ENCODE measurements at regions not wholly inside any gene's neighbourhood (a gene's known extent, or its start where the extent isn't known, plus 50 kb on each side); places are given as distances from the start of the nearest gene placed in this dataset.

DNA sequence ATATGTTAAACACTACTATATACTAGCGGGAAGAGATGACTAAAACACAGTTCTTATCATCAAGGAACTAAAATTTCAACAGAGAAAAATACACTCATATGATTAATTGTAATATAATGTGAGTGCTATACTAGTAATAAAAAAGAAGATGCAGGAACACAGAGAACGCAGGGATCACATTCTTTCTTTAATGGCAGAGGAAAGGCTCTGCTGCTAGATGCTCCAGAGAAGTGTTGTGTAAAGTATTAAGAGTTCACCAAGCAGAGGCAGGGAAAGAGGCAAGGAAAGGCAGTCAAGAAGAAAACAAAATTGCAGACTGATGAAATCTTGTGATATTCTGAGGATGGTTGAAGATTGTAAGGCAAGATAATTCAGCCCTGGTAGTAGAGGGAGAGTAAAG is 394.7 kb downstream of the PDGFC start:
- BruUV-seq (replicated peaks) = no TSS peak
- no peaks in the 10 kb centered on the region for H3K79me2 ChIP-seq (ENCODE audit: low read depth)
- ChIA-PET CTCF (no interaction called here), POLR2A (ENCODE audit: unreplicated experiment) (no interaction called here)
- intact Hi-C loops (cut with micrococcal nuclease; ENCODE audit: unreplicated experiment) = no loop called here
- H3K9me3 ChIP-seq (ENCODE audit: insufficient read depth, low read depth) = no peaks in the 10 kb centered on the region
- H3K36me3 ChIP-seq (ENCODE audit: low read depth) = no peaks in the 10 kb centered on the region
- no peak overlapping the region for H2AFZ ChIP-seq
- no peaks in the 10 kb centered on the region for H3K4me1 ChIP-seq (replicated peaks; ENCODE audit: insufficient read depth)
- H3K27ac ChIP-seq = no peak overlapping the region
- no peak for DNase-seq
- no peak for TF ChIP-seq EZH2 (IDR thresholded peaks at IDR 0.05; ENCODE audit: low read depth)
- TF ChIP-seq, protein P1, sequence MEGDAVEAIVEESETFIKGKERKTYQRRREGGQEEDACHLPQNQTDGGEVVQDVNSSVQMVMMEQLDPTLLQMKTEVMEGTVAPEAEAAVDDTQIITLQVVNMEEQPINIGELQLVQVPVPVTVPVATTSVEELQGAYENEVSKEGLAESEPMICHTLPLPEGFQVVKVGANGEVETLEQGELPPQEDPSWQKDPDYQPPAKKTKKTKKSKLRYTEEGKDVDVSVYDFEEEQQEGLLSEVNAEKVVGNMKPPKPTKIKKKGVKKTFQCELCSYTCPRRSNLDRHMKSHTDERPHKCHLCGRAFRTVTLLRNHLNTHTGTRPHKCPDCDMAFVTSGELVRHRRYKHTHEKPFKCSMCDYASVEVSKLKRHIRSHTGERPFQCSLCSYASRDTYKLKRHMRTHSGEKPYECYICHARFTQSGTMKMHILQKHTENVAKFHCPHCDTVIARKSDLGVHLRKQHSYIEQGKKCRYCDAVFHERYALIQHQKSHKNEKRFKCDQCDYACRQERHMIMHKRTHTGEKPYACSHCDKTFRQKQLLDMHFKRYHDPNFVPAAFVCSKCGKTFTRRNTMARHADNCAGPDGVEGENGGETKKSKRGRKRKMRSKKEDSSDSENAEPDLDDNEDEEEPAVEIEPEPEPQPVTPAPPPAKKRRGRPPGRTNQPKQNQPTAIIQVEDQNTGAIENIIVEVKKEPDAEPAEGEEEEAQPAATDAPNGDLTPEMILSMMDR (conservative IDR thresholded peaks at IDR 0.05) = no peak
- H3K9me2 ChIP-seq (ENCODE audit: insufficient read depth) = no peaks in the 10 kb centered on the region
- H3K4me2 ChIP-seq = no peak overlapping the region
- no peaks in the 10 kb centered on the region for H3F3A ChIP-seq (ENCODE audit: insufficient read depth, low read depth)
- no peak overlapping the region for H3K4me3 ChIP-seq
- no peaks in the 10 kb centered on the region for H3K27me3 ChIP-seq (ENCODE audit: insufficient read depth, low read depth)
- H4K20me1 ChIP-seq (ENCODE audit: insufficient read depth) = no peaks in the 10 kb centered on the region

DNA sequence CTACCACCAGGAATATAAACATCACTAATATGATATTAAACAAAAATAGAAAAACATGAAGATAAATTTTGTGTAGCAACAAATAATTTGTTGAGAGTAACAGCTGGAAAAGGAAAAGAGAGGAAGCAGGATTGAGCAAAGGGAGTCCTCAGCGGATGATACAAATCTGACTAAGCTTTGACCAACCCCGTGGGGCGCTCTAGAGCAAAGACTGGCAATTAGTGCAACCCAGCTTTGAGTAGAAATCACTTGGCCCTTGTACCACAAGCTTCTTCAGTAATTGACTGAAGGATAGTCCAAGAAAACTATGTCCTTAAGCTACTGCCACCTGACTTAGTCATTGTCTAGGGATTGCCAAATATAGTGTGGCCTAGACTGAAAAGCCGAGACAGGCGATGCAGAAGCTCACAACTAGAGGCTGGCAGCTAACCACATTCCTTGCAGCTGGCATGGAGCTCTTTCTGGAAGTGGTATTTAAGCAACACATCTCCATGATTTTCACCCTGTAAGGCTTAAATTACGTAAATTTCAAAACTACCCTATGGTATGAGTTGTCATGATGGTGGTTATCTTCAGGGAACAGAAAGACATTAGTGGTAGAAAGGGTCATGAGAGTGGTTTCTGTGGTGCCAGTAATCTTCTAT is 396.0 kb downstream of the PDGFC start:
- Histone ChIP-seq H3K36me3 (ENCODE audit: low read depth) (no peaks in the 10 kb centered on the region), H3K4me2 (no peak overlapping the region), H3F3A (ENCODE audit: insufficient read depth, low read depth) (no peaks in the 10 kb centered on the region), H4K20me1 (ENCODE audit: insufficient read depth) (no peaks in the 10 kb centered on the region), H3K4me3 (no peak overlapping the region), H2AFZ (no peak overlapping the region), H3K4me1 (replicated peaks; ENCODE audit: insufficient read depth) (no peaks in the 10 kb centered on the region), H3K27ac (no peak overlapping the region), H3K79me2 (ENCODE audit: low read depth) (no peaks in the 10 kb centered on the region), H3K27me3 (ENCODE audit: insufficient read depth, low read depth) (no peaks in the 10 kb centered on the region), H3K9me3 (ENCODE audit: insufficient read depth, low read depth) (no peaks in the 10 kb centered on the region), H3K9me2 (ENCODE audit: insufficient read depth) (no peaks in the 10 kb centered on the region)
- CTCF ChIA-PET = no interaction called here
- TF ChIP-seq, protein P1 (conservative IDR thresholded peaks at IDR 0.05) = no peak
- no peak for TF ChIP-seq EZH2 (IDR thresholded peaks at IDR 0.05; ENCODE audit: low read depth)
- intact Hi-C loops (cut with micrococcal nuclease; ENCODE audit: unreplicated experiment) = no loop called here
- BruUV-seq (replicated peaks) = no TSS peak
- POLR2A ChIA-PET (ENCODE audit: unreplicated experiment) = interaction anchor here (0.5 kb wide), 1 partner anchor 721 kb away, joined by 6 read pairs; no protein-coding TSS in a partner anchor
- DNase-seq = peak in 1 of 2 experiments; percentile 38

DNA sequence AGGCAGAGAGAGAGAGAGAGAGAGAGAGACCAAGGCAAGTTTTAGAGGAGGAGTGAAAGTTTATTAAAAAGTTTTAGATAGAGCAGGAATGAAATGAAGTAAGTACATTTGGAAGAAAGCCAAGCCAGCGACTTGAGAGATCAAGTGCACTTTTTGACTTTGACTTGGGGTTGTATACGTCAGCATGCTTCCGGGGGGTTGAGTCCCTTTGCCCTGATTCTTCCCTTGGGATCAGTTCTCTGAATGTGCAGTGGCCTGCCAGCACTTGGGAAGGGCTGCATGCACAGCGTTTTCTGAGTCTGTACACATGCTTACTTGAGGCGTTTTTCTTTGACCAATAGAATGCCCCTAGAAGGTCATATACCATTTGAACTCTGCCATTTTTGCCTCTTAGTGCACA is 400.5 kb downstream of the PDGFC start:
- ChIA-PET POLR2A (ENCODE audit: unreplicated experiment) (no interaction called here), CTCF (interaction anchor here (0.7 kb wide), 1 partner anchor 347 kb away, joined by 3 read pairs; no protein-coding TSS in a partner anchor)
- H3K4me1 ChIP-seq (replicated peaks; ENCODE audit: insufficient read depth) = no peaks in the 10 kb centered on the region
- no peak overlapping the region for H3K4me3 ChIP-seq
- no peaks in the 10 kb centered on the region for H3F3A ChIP-seq (ENCODE audit: insufficient read depth, low read depth)
- H2AFZ ChIP-seq = no peak overlapping the region
- no peaks in the 10 kb centered on the region for H3K36me3 ChIP-seq (ENCODE audit: low read depth)
- H3K9me2 ChIP-seq (ENCODE audit: insufficient read depth) = no peaks in the 10 kb centered on the region
- H3K4me2 ChIP-seq = no peak overlapping the region
- no peak for TF ChIP-seq EZH2 (IDR thresholded peaks at IDR 0.05; ENCODE audit: low read depth)
- TF ChIP-seq, protein P1 (conservative IDR thresholded peaks at IDR 0.05) = no peak
- H3K27me3 ChIP-seq (ENCODE audit: insufficient read depth, low read depth) = no peaks in the 10 kb centered on the region
- no peaks in the 10 kb centered on the region for H3K79me2 ChIP-seq (ENCODE audit: low read depth)
- no peaks in the 10 kb centered on the region for H3K9me3 ChIP-seq (ENCODE audit: insufficient read depth, low read depth)
- intact Hi-C loops (cut with micrococcal nuclease; ENCODE audit: unreplicated experiment) = no loop called here
- no TSS peak for BruUV-seq (replicated peaks)
- no peaks in the 10 kb centered on the region for H4K20me1 ChIP-seq (ENCODE audit: insufficient read depth)
- no peak overlapping the region for H3K27ac ChIP-seq
- no peak for DNase-seq
